Hindlimb muscle (tissue), 1 donor: ENCODE measurements at regions not wholly inside any gene's neighbourhood (a gene's known extent, or its start where the extent isn't known, plus 50 kb on each side); places are given as distances from the start of the nearest gene placed in this dataset.

Source experiments
- DNase-seq: peaks from one replicate; pipeline ENCODE4 v3.0.0-alpha.2; 2013

- peak; percentile 90 for DNase-seq
Measured at GRCh38 chr9:14428781-14429230, 114.9 kb upstream of the NFIB start.

GRCh38 chr9:14427419-14427818, 113.5 kb upstream of the NFIB start:
- no peak for DNase-seq

GRCh38 chr9:14424983-14425382, 111.0 kb upstream of the NFIB start:
- no peak for DNase-seq

GRCh38 chr9:14424289-14424688, 110.3 kb upstream of the NFIB start:
- no peak for DNase-seq

DNA sequence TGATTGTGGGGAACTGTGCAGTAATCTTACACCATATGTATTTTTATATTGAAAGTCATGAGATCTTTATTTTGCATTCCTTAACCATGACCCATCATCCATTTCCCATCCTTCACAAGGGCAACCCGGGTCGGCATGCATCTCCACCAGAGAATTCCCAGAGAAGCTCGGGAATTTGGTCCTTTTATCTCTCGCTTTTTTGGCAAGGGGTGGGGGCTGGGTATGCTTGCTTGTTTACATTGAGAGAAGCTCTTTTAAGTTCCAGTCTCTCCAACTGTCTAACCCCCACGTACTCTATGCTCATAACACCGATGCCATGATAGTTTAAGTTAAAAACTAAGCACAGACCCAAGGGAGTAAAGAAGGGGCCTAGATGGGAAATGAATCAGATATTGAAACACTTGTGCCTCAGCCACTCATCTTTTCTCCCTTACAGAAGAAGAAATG, 109.9 kb upstream of the NFIB start:
- DNase-seq, result no peak

GRCh38 chr9:14421291-14421690, 107.3 kb upstream of the NFIB start:
- no peak for DNase-seq

DNA sequence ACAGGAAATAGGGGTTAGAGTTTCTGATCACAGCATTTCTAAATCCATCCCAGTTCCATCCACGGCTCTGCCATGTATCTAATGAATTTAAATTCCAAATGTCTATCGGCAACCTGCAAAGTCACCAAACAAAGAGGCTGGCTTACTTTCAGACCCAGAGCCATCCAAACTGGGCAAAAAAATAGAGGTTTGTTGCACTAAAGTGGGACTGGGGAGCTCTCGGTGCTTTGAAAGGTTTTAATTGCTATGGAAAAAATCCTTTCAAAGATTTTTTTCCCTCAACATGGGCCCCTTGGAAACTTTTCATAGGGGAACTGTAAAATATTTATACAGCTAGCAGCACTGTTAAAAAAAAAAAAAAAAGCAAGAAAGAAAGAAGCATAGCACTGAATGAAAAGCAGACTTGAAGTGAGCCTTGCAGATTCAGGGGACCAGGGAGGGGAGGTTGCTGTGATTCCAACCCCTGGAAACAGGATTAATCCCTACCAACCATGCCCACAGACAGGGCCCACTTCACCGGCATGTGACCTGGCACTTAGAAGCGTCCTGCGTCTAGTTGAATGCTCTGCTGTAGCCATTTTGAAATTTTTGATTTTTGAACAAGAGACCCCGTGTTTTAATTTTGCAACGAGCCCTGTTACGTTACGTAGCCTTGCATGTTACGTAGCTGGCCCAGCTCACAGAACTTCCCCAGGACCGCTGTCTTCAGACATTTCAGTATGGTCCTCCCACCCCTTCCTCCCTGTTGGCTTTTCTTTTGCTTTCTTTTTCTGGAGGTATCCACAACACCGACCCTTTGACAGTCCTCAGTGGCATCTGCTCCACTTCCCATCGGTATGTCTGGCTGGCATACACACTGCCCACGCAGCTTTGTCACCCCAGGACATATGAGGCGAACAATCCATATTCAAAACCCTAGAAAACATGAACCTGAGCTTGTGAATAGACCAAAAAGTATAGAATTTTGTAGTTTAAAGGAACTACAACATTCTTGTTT, 105.3 kb upstream of the NFIB start:
- DNase-seq, result peak; percentile 76

GRCh38 chr9:14418301-14418940, 104.5 kb upstream of the NFIB start:
- DNase-seq, result peak; percentile 75

DNA sequence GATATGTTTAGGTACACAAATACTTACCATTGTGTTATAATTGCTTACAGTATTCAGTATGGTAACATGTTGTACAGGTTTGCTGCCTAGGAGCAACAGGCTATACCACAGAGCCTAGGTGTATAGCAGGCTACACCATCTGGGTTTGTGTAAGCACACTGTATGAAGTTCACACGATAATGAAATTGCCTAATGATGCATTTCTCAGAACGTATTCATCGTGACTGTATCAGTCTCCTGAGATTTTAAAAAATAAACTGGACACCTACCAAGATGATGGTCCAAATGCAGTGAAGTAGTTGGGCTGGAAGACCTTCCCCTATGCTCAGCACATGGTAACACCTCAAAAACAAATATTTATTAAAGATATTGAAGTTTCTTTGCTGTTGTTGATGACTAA, 103.3 kb upstream of the NFIB start:
- no peak for DNase-seq

DNA sequence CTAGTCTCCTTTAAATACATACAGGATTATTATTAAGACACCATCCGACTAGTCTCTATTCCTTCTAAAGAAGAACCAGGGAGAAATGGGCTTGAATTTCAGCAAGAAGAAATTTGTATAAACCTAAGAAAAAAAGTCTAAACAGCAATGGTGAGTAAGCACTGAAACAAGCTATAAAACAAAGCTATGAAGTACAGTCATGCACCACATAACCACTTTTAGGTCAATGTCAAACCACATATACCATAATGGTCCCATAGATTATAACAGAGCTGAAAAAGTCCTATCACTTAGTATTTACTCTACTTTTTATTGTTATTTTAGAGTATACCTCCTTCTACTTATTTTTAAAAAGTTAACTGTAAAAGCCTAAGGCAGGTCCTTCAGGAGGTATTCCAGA, 102.0 kb upstream of the NFIB start:
- no peak for DNase-seq

GRCh38 chr9:14413812-14414211, 99.9 kb upstream of the NFIB start:
- DNase-seq, result no peak

GRCh38 chr9:14412775-14413174, 98.8 kb upstream of the NFIB start:
- no peak for DNase-seq

DNA sequence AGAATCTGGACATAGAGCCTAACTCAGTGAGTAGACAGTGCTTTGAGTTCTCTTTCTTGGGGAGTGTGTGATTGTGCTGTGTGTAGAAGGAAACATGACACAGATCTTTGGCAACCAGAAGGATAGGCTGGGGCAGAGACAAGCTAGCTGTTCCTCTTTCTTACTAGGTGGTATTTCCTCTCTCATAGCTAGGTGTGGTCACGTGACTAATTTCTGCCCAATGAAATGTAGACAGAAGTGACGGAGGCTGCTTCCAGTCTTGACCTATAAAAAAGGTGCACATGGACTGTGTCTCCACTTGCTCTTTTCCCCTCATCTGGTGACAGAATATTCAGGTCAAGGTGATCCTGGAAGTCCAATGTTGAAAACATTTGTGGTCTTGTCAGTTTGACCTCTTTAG, 92.5 kb upstream of the NFIB start:
- no peak for DNase-seq

GRCh38 chr9:14405176-14405706, 91.3 kb upstream of the NFIB start:
- DNase-seq, result no peak

- DNase-seq, result no peak
Measured at GRCh38 chr9:14403081-14403480, 89.1 kb upstream of the NFIB start.

DNA sequence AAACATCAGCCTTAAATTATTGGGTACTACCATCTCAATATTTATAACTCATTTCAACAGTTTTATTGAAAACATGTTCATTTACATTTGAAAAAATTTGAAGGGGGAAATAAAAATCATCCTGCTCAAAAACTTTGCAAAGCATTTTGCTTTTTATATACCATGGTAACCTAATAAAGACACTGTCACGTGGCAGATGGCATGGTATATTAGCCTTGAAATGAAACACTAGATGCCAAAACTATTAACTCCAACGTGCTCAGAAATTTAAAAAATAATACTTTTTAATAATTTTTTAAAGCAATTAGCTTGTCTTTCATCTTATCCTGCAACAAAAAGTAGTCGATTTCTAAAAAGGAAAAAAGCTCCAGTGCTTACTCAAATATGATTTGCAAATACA, 88.6 kb upstream of the NFIB start:
- DNase-seq, result no peak

GRCh38 chr9:14401911-14402310, 88.0 kb upstream of the NFIB start:
- DNase-seq, result no peak

DNA sequence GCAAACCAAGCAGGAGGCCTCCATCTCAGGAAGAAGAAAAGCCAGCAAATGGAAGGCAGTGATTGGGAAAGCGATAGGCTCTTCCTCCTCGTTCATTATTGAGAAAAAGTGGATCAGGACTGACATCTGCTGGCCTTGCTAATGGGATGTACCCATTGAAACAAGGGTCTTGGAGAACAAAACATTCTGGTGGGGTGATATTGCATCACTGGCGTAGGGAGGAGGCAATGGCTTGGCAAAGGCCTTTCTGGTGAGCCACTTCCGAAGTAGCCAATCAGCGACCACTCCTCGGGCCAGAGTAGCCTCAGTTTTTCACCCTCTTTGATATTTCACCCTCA, 86.7 kb upstream of the NFIB start:
- peak; percentile 79 for DNase-seq

DNA sequence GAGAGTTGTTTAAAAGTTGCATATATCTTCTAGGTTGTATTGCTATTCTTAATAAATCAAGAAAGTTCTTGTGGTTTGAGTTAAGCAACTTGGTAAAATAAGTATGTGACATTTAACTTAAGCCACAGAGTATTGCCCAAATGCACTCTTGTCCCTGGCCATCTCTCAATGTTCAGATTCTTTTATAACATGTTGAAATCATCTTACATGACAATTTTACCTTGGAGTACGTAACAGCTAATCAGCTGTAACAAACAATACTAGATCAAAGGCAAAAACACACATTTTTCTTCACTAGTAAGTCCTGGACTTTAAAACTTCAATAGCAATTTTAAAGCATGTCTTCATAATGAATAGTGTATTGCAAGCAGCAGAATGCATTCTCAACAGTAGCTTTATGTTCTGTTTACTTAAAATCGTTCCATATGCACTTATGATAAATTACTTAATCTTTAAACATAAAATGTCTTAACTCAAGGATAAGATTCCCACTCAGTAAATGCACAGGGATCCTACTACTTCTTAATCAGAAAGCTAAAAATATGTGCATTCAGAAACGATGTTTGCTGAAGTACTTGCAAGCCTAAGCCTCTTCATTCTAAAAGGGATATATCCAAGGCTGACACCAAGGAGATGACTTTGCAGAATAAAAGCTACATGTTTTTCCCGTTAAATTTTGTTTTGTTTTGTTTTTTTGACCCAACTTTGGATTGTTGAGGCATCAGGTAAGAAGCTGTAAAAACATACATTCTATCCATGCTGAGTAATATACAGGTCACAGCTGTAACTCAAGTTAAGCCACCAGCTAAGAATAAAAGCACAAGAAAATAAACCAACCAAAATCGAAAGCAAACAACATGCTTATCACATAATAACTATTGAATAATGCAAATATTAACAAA, 86.1 kb upstream of the NFIB start:
- no peak for DNase-seq

DNA sequence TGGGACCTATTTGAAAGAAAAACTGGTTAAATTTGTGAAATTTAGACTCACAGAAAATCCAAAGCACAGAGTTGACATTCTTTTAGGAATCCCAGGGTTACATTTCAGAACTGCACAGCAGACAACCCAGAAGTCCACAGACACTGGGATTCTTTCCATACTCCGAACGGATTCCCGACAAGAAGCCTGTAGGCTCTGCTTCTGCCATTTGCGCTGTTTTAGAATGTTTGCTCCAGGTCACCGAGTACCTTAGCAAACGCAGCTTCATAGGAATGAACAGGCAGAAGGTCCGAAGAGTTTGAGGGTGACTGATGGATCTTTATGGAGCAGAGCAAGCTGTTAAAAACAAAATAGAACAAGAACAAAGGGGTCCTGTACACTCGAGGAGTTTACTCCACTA, 84.5 kb upstream of the NFIB start:
- DNase-seq, result no peak

GRCh38 chr9:14396171-14396570, 82.2 kb upstream of the NFIB start:
- no peak for DNase-seq

- DNase-seq, result no peak
Measured at GRCh38 chr9:14395317-14396082, 81.6 kb upstream of the NFIB start.
